ENCODE measurements at regions not wholly inside any gene's neighbourhood (a gene's known extent, or its start where the extent isn't known, plus 50 kb on each side); places are given as distances from the start of the nearest gene placed in this dataset.
"Not testable (repeated sequence)": the region's sequence is repeated elsewhere in the genome, so short reads cannot be mapped to it uniquely, and the experiment has no call there.

DNA sequence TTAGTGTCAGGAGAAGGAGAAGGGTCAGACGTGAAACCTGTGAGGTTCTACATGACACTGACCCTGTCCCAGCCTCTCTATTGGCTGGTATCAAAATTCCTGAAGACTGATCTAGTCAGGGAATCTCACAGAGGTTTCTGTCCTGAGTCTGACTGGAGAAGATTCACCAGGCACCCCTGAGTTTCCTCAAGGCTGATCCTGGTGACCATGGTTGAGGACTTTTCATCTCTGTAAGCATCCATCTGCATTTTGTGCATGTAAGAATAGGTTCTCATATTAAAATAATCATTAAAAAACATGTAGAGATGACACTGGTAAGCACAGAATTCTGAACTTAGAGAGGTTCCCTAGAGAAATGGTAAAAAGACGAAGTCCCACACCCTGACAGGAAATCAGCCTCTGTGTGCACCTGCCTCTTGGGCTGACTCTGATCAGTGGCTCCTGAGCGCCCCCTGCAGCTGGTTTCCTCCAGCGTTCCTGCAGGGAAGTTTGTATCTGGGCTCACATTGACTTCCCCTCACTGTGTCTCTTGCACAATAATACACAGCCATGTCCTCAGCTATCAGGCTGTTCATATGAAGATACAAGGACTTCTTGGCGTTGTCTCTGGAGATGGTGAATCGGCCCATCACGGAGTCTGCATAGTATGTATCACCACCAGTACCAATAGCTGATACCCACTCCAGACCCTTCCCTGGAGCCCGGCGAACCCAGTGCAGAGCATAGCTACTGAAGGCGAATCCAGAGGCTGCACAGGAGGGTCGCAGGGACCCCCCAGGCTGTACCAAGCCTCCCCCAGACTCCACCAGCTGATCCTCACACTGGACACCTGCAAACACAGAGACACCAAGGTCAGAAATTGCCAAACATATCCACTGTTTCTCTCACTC is 991.9 kb downstream of the TMEM121 start:
- no peaks in the 10 kb centered on the region for H3K4me1 ChIP-seq
- no peak for DNase-seq (ENCODE audit: low spot score in 2 of 2)

DNA sequence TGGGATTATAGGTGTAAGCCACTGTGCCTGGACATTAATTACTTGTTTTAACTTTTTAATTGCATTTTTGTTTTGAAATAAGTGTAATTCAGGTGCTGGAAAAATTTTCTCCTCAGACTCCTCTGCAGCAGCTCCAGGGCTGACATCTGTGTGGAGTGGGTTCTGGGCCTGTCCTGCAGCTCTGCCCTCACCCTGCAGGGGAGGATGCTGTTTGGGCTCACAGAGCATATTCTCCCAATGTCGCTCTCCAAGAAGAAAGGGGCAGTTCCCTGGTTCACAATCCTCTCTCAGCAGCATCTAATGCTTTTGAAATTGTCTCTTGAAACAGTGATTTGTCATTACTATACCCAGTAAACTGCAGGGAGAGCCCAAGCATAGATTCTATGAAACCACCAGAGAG is 995.7 kb downstream of the TMEM121 start:
- not testable (repeated sequence) for H3K27me3 ChIP-seq; DNase-seq (ENCODE audit: low spot score in 2 of 2)
- 67% methylated on average over 1 of the region's 1 CpG for WGBS

More for the DNA sequence above, 991.9 kb downstream of the TMEM121 start:
- H3K4me3 ChIP-seq: no peak overlapping the region
- no peaks in the 10 kb centered on the region for H3K9me3 ChIP-seq
- no peaks in the 10 kb centered on the region for H3K27me3 ChIP-seq
- H3K27ac ChIP-seq: no peak overlapping the region
- no peaks in the 10 kb centered on the region for H3K36me3 ChIP-seq
- 47% methylated on average over 7 of the region's 11 CpGs for WGBS
- no peak for TF ChIP-seq POLR2A (IDR thresholded peaks at IDR 0.05)

DNA sequence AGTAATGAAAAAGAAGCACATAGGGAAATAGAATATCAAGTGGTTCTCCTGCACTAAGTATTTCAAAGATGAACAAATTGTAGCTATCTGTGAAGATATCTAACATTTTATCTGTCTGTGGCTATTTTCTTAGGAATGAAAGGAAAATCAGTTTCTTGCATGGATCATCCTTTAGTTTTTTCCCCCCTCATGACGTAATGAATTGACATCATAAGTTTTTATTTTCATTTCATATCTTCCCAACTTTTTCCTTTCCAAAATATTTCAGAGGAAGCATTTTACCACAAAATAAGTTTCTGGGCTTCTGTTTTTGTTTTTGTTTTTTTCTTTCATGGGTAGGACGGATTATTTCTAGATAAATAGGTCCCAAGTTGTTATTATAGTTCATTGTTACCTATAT is 996.6 kb downstream of the TMEM121 start:
- 15% methylated on average over 2 of the region's 2 CpGs for WGBS
- no peak for DNase-seq (ENCODE audit: low spot score in 2 of 2)
- TF ChIP-seq EP300 (IDR thresholded peaks at IDR 0.05) (no peak), CTCF (IDR thresholded peaks at IDR 0.05) (no peak), POLR2A (IDR thresholded peaks at IDR 0.05) (no peak), POLR2AphosphoS5 (IDR thresholded peaks at IDR 0.05) (no peak)
- H3K36me3 ChIP-seq: no peaks in the 10 kb centered on the region
- no peaks in the 10 kb centered on the region for H3K9me3 ChIP-seq
- no peaks in the 10 kb centered on the region for H3K4me1 ChIP-seq
- H3K27ac ChIP-seq: no peak overlapping the region
- no peaks in the 10 kb centered on the region for H3K27me3 ChIP-seq
- H3K4me3 ChIP-seq: no peak overlapping the region

More for the DNA sequence above, 995.7 kb downstream of the TMEM121 start:
- H3K4me3 ChIP-seq, H3K9me3 ChIP-seq, H3K36me3 ChIP-seq, H3K27ac ChIP-seq, H3K4me1 ChIP-seq: not testable (repeated sequence)

- no peaks in the 10 kb centered on the region for H3K27me3 ChIP-seq
- H3K4me1 ChIP-seq: no peaks in the 10 kb centered on the region
- WGBS: 54% methylated on average over 2 of the region's 2 CpGs
- H3K9me3 ChIP-seq: no peaks in the 10 kb centered on the region
- DNase-seq (ENCODE audit: low spot score in 2 of 2): no peak
- no peak overlapping the region for H3K27ac ChIP-seq
- no peak overlapping the region for H3K4me3 ChIP-seq
- no peaks in the 10 kb centered on the region for H3K36me3 ChIP-seq
- no peak for TF ChIP-seq POLR2AphosphoS5 (IDR thresholded peaks at IDR 0.05)
- TF ChIP-seq EP300 (IDR thresholded peaks at IDR 0.05): no peak
- no peak for TF ChIP-seq CTCF (IDR thresholded peaks at IDR 0.05)
- no peak for TF ChIP-seq POLR2A (IDR thresholded peaks at IDR 0.05)
Observed at GRCh38 chr14:106528717-106529116, 1002.3 kb downstream of the TMEM121 start.

DNA sequence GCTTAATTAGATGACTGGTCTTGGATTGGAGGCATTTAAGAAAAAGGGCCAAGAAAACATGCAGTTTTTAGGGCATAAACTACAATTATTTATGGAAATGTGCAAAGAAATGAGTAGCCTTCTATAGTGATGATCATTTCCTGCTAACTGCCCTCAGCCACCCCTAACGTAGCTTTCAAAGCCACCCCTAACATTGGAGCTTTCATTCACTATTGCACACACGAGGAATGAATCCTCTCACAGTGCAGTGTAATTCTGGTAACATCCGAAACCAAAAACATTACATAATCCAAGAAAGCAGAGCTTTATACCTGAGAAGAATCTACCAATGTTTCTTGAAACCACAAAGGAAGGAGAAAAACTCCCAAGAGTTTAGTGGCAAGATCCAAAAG is 1003.6 kb downstream of the TMEM121 start:
- Histone ChIP-seq H3K27me3 (no peaks in the 10 kb centered on the region), H3K9me3 (no peaks in the 10 kb centered on the region), H3K4me3 (no peak overlapping the region), H3K4me1 (no peaks in the 10 kb centered on the region), H3K27ac (no peak overlapping the region), H3K36me3 (no peaks in the 10 kb centered on the region)
- WGBS: 84% methylated on average over 3 of the region's 3 CpGs
- no peak for TF ChIP-seq POLR2A (IDR thresholded peaks at IDR 0.05)
- no peak for TF ChIP-seq EP300 (IDR thresholded peaks at IDR 0.05)
- TF ChIP-seq CTCF (IDR thresholded peaks at IDR 0.05): no peak
- TF ChIP-seq POLR2AphosphoS5 (IDR thresholded peaks at IDR 0.05): no peak
- no peak for DNase-seq (ENCODE audit: low spot score in 2 of 2)

GRCh38 chr14:106530423-106531107 is 1004.2 kb downstream of the TMEM121 start:
- Histone ChIP-seq H3K27me3 (no peaks in the 10 kb centered on the region), H3K9me3 (no peaks in the 10 kb centered on the region), H3K27ac (no peak overlapping the region), H3K4me3 (no peak overlapping the region), H3K4me1 (no peaks in the 10 kb centered on the region), H3K36me3 (no peaks in the 10 kb centered on the region)
- no peak for DNase-seq (ENCODE audit: low spot score in 2 of 2)
- TF ChIP-seq POLR2AphosphoS5 (IDR thresholded peaks at IDR 0.05): no peak
- TF ChIP-seq CTCF (IDR thresholded peaks at IDR 0.05): peak in 1 of 2 donors; percentile 4
- 64% methylated on average over 11 of the region's 12 CpGs for WGBS

GRCh38 chr14:106537597-106537996 is 1011.2 kb downstream of the TMEM121 start:
- 11% methylated on average over 4 of the region's 11 CpGs for WGBS
- not testable (repeated sequence) for DNase-seq (ENCODE audit: low spot score in 2 of 2); H3K27me3 ChIP-seq; H3K4me1 ChIP-seq; H3K27ac ChIP-seq; H3K9me3 ChIP-seq; H3K4me3 ChIP-seq; H3K36me3 ChIP-seq
